ENCODE measurements at regions not wholly inside any gene's neighbourhood (a gene's known extent, or its start where the extent isn't known, plus 50 kb on each side); places are given as distances from the start of the nearest gene placed in this dataset.

DNA sequence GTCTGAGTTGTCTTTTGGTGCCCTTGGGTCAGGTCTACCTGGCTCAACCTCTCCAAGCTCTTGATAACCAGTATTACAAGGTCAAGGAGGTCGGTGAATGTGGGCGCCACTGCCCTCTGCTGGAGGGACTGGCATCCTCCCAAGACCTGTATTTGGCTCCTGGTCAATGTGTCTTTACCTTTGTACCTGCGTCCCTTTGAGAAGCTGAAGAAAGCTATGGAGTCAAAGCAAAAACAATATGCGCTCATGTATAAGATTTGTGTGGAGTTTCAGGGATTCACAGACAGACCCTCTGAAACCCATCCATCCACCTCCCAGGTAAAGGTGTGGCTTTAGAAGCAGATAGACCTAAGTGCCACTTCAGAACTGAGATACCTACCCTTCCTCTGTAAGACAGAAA lies 61.8 kb upstream of the NBL1 start:
- TF ChIP-seq, protein P1, sequence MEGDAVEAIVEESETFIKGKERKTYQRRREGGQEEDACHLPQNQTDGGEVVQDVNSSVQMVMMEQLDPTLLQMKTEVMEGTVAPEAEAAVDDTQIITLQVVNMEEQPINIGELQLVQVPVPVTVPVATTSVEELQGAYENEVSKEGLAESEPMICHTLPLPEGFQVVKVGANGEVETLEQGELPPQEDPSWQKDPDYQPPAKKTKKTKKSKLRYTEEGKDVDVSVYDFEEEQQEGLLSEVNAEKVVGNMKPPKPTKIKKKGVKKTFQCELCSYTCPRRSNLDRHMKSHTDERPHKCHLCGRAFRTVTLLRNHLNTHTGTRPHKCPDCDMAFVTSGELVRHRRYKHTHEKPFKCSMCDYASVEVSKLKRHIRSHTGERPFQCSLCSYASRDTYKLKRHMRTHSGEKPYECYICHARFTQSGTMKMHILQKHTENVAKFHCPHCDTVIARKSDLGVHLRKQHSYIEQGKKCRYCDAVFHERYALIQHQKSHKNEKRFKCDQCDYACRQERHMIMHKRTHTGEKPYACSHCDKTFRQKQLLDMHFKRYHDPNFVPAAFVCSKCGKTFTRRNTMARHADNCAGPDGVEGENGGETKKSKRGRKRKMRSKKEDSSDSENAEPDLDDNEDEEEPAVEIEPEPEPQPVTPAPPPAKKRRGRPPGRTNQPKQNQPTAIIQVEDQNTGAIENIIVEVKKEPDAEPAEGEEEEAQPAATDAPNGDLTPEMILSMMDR (IDR thresholded peaks at IDR 0.05) = peak; percentile 59 to 83 (median 78)
- no peak for TF ChIP-seq POLR2A (IDR thresholded peaks at IDR 0.05)

Data from esophagus squamous epithelium (tissue), 4 donors.